OCI-LY7 (cell line): ENCODE measurements at regions not wholly inside any gene's neighbourhood (a gene's known extent, or its start where the extent isn't known, plus 50 kb on each side); places are given as distances from the start of the nearest gene placed in this dataset.

Source experiments
- BruUV-seq: library from RNA; stranded (reverse); fragments of 400-500 nt; replicated peaks from 2 replicates; lab custom pipeline; 2021; lab: Mats Ljungman, UMichigan
- CTCF ChIA-PET: fragments of 300-600 bp; sonication (Branson Sonifier 250); formaldehyde crosslinking; loops from one replicate; lab custom pipeline; 2022; ENCODE audit warnings: antibody characterized with exemption; ENCODE audit not compliant: unreplicated experiment; lab: Charles Lee
- POLR2A ChIA-PET: fragments of 300-600 bp; sonication (Branson Sonifier 250); formaldehyde crosslinking; loops from one replicate; lab custom pipeline; 2022; ENCODE audit warnings: antibody characterized with exemption; lab: Charles Lee
- DNase-seq: peaks from one replicate; pipeline ENCODE4 v3.0.0-alpha.2; 2015; ENCODE audit warnings: low spot score
- H2AFZ ChIP-seq: fragments of 200-600 bp; sonication (generic), shearing (Covaris generic); 2 replicates; pipeline ENCODE4 v1.6.1; 2014; ENCODE audit warnings: mild to moderate bottlenecking, antibody characterized with exemption, low read length, moderate library complexity
- H3K27ac ChIP-seq: fragments of 200-600 bp; sonication (generic); 2 replicates; pipeline ENCODE4 v1.5.1; 2014; ENCODE audit warnings: mixed run types, low read depth, mild to moderate bottlenecking, moderate library complexity, low read length, inconsistent platforms; ENCODE audit not compliant: poor library complexity, severe bottlenecking
- H3K36me3 ChIP-seq: fragments of 200-600 bp; sonication (generic); 2 replicates; pipeline ENCODE4 v1.6.1; 2014; ENCODE audit warnings: mild to moderate bottlenecking, antibody characterized with exemption, low read length, moderate library complexity, mixed read lengths; ENCODE audit not compliant: insufficient read depth
- H3K4me1 ChIP-seq: fragments of 200-600 bp; sonication (generic); 2 replicates; pipeline ENCODE4 v1.5.1; 2014; ENCODE audit warnings: mild to moderate bottlenecking, low read length; ENCODE audit not compliant: insufficient read depth, poor library complexity, severe bottlenecking
- H3K4me2 ChIP-seq: fragments of 200-600 bp; sonication (generic); 2 replicates; pipeline ENCODE4 v1.6.1; 2014; ENCODE audit warnings: mild to moderate bottlenecking, low read length
- H3K4me3 ChIP-seq: fragments of 200-600 bp; sonication (generic); 2 replicates; pipeline ENCODE4 v1.5.1; 2014; ENCODE audit warnings: mild to moderate bottlenecking, low read depth, low read length; ENCODE audit not compliant: poor library complexity, severe bottlenecking
- H3K79me2 ChIP-seq: fragments of 200-600 bp; sonication (generic); 2 replicates; pipeline ENCODE4 v1.6.1; 2016; ENCODE audit warnings: low read depth, mild to moderate bottlenecking, low read length, moderate library complexity, mixed read lengths; ENCODE audit not compliant: insufficient read depth
- H3K9me2 ChIP-seq: fragments of 200-600 bp; sonication (generic); 2 replicates; pipeline ENCODE4 v1.6.1; 2016; ENCODE audit warnings: mild to moderate bottlenecking, low read length, mixed read lengths; ENCODE audit not compliant: insufficient read depth
- H3K9me3 ChIP-seq: fragments of 200-600 bp; sonication (generic); 2 replicates; pipeline ENCODE4 v1.6.1; 2014; ENCODE audit warnings: mild to moderate bottlenecking, mixed run types, low read length, mixed read lengths
- H4K20me1 ChIP-seq: fragments of 200-600 bp; sonication (generic); 2 replicates; pipeline ENCODE4 v1.6.1; 2014; ENCODE audit warnings: mild to moderate bottlenecking, antibody characterized with exemption, low read length, moderate library complexity, mixed read lengths; ENCODE audit not compliant: insufficient read depth
- EZH2phosphoT487 ChIP-seq: fragments of 200-600 bp; sonication (generic); IDR thresholded peaks from 2 replicates; pipeline ENCODE4 v1.6.1; 2018; ENCODE audit warnings: low read depth, borderline replicate concordance, mild to moderate bottlenecking, mixed run types, antibody characterized with exemption, low read length, moderate library complexity, mixed read lengths
- intact Hi-C: fragments of 100-400 bp; cut with micrococcal nuclease; formaldehyde crosslinking; loops from one replicate; pipeline ENCODE4 v1.10.0; 2022; ENCODE audit not compliant: unreplicated experiment
- TF ChIP-seq, protein P1 (sequence below): fragments of 200-600 bp; sonication (generic); conservative IDR thresholded peaks from 2 replicates; pipeline ENCODE4 v1.5.1; 2014; ENCODE audit warnings: mild to moderate bottlenecking, antibody characterized with exemption, low read length, moderate library complexity, mixed read lengths

DNA sequence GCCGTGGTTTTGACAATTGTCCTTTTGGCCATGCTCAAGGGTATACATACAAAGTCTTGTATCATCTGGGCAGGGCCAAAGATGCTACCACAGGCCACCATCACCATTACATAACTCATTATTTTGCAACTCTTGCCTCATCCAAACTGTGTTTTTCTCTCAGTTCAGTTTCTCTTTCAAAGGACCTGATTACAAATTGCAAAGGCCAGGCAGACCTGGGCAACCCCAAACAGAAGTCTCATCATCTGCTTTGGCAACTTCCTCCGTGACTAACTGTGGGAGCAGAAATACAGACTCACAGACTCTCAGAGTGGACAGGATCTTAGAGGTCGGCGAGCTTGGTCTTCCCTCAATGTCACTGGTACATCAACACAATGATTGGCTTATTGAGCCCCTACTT, 117.8 kb upstream of the NEDD9 start:
- Histone ChIP-seq H3K27ac (no peak overlapping the region), H4K20me1 (no peaks in the 10 kb centered on the region), H3K36me3 (no peaks in the 10 kb centered on the region), H3K9me2 (no peaks in the 10 kb centered on the region), H3K4me3 (no peak overlapping the region), H2AFZ (no peak overlapping the region), H3K9me3 (no peaks in the 10 kb centered on the region), H3K4me2 (no peak overlapping the region), H3K79me2 (no peaks in the 10 kb centered on the region), H3K4me1 (peaks cover 23% of the 10 kb centered on the region)
- no peak for TF ChIP-seq EZH2phosphoT487
- TF ChIP-seq, protein P1, sequence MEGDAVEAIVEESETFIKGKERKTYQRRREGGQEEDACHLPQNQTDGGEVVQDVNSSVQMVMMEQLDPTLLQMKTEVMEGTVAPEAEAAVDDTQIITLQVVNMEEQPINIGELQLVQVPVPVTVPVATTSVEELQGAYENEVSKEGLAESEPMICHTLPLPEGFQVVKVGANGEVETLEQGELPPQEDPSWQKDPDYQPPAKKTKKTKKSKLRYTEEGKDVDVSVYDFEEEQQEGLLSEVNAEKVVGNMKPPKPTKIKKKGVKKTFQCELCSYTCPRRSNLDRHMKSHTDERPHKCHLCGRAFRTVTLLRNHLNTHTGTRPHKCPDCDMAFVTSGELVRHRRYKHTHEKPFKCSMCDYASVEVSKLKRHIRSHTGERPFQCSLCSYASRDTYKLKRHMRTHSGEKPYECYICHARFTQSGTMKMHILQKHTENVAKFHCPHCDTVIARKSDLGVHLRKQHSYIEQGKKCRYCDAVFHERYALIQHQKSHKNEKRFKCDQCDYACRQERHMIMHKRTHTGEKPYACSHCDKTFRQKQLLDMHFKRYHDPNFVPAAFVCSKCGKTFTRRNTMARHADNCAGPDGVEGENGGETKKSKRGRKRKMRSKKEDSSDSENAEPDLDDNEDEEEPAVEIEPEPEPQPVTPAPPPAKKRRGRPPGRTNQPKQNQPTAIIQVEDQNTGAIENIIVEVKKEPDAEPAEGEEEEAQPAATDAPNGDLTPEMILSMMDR: no peak
- intact Hi-C loops: no loop called here
- no peak for DNase-seq
- ChIA-PET POLR2A (no interaction called here), CTCF (no interaction called here)
- no TSS peak for BruUV-seq

DNA sequence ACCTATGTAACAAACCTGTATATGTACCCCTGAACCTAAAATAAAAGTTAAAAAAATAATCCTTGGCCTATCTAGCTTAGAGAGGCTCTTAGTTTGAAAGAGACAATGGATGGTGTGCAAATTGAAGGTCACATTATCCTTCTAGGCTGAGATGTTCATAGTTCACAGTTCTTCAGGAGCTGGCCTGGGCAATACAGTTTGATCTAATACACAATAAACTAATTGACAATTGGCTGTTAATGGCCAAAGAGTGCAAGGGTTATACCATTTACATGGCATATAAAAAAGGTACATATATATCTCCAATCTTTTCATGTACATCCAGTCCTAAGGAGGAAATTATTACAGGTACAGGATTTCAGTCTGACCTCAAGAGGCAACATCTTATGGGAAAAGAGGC, 117.4 kb upstream of the NEDD9 start:
- H3K4me1 ChIP-seq: peaks cover 23% of the 10 kb centered on the region
- POLR2A ChIA-PET: interaction anchor here (1.0 kb wide), 1 partner anchor 111 kb away, joined by 3 read pairs; no protein-coding TSS in a partner anchor
- CTCF ChIA-PET: no interaction called here
- no peak overlapping the region for H3K4me3 ChIP-seq
- no peak for DNase-seq
- H3K36me3 ChIP-seq: no peaks in the 10 kb centered on the region
- TF ChIP-seq, protein P1: no peak
- TF ChIP-seq EZH2phosphoT487: no peak
- BruUV-seq: no TSS peak
- no peak overlapping the region for H3K4me2 ChIP-seq
- no peaks in the 10 kb centered on the region for H3K79me2 ChIP-seq
- no peak overlapping the region for H2AFZ ChIP-seq
- no peaks in the 10 kb centered on the region for H4K20me1 ChIP-seq
- H3K9me2 ChIP-seq: no peaks in the 10 kb centered on the region
- H3K27ac ChIP-seq: no peak overlapping the region
- intact Hi-C loops: loop anchor here (10.0 kb wide), 1 partner anchor 175 kb away; no protein-coding TSS in a partner anchor
- no peaks in the 10 kb centered on the region for H3K9me3 ChIP-seq

DNA sequence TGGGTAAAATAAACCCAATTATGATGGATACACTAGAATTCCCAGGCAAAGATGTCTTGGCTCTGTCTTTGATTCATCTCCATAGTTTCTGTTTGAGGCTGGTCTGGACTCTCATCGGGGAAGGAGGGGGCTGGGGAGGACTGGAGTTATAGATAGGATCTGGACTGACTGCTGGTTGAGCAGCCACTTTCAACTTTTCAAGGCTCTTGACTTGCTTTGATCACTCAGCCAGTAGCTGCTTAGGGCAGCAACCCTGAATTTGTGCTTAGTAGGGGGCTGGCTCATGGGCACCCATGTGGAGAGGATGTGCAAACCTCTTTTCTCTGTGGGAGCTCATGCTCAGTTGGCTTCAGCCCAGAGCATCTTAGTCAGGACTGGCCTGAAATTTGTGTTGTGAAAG, 114.0 kb upstream of the NEDD9 start:
- no peak overlapping the region for H3K27ac ChIP-seq
- H3K79me2 ChIP-seq: no peaks in the 10 kb centered on the region
- no TSS peak for BruUV-seq
- peak overlapping the region; percentile 58 for H3K4me2 ChIP-seq
- H3K36me3 ChIP-seq: no peaks in the 10 kb centered on the region
- H3K4me3 ChIP-seq: peak overlapping the region; percentile 34
- H3K9me3 ChIP-seq: no peaks in the 10 kb centered on the region
- no peaks in the 10 kb centered on the region for H4K20me1 ChIP-seq
- CTCF ChIA-PET: interaction anchor here (0.9 kb wide), 1 partner anchor 36 kb away, joined by 3 read pairs; no protein-coding TSS in a partner anchor
- peaks cover 23% of the 10 kb centered on the region for H3K4me1 ChIP-seq
- H3K9me2 ChIP-seq: no peaks in the 10 kb centered on the region
- no peak overlapping the region for H2AFZ ChIP-seq
- TF ChIP-seq EZH2phosphoT487: no peak
- POLR2A ChIA-PET: interaction anchor here (0.6 to 1.9 kb wide), 13 partner anchors 10 to 156 kb away, joined by 3 to 7 read pairs (median 3); no protein-coding TSS in a partner anchor
- intact Hi-C loops: loop anchor here (10.0 kb wide), 1 partner anchor 172 kb away; no protein-coding TSS in a partner anchor
- DNase-seq: peak; percentile 72
